K562 (cell line): ENCODE measurements at regions not wholly inside any gene's neighbourhood (a gene's known extent, or its start where the extent isn't known, plus 50 kb on each side); places are given as distances from the start of the nearest gene placed in this dataset.

Source experiments
- BRD4 ChIP-seq: fragments of 200-600 bp; sonication (generic); IDR thresholded peaks from 2 replicates; pipeline ENCODE4 v1.6.1; 2017; ENCODE audit warnings: inconsistent platforms
- CREM ChIP-seq: IDR thresholded peaks from 2 replicates; pipeline ENCODE4 v1.6.1; 2014; ENCODE audit warnings: antibody characterized with exemption, low read depth
- CSDE1 ChIP-seq, 2 experiments: fragments of 450-650 bp; IDR thresholded peaks; 2 replicates each; pipeline ENCODE4 v1.6.1; 2016; ENCODE audit warnings: mild to moderate bottlenecking in 1 of 2
- DPF2 ChIP-seq: fragments of 450-650 bp; IDR thresholded peaks from 2 replicates; pipeline ENCODE4 v1.6.1; 2016
- ETV1 ChIP-seq: fragments of 450-650 bp; conservative IDR thresholded peaks from 2 replicates; pipeline ENCODE4 v1.6.1; 2016; ENCODE audit warnings: missing genetic modification characterization, control low read depth, low read depth, missing compliant biosample characterization
- FOXK1 ChIP-seq: sonication (generic); formaldehyde crosslinking; IDR thresholded peaks from 2 replicates; pipeline ENCODE4 v1.8.0; 2022; ENCODE audit warnings: missing genetic modification reagents, mild to moderate bottlenecking, borderline replicate concordance
- GABPB1 ChIP-seq: sonication (generic); formaldehyde crosslinking; IDR thresholded peaks from 2 replicates; pipeline ENCODE4 v1.8.0; 2022; ENCODE audit warnings: mild to moderate bottlenecking, missing genetic modification reagents
- MCM7 ChIP-seq, 2 experiments: fragments of 450-650 bp; IDR thresholded peaks; 2 replicates each; pipeline ENCODE4 v1.6.1; 2016 to 2018
- MTA1 ChIP-seq: fragments of 450-650 bp; IDR thresholded peaks from 2 replicates; pipeline ENCODE4 v1.6.1; 2017; ENCODE audit warnings: borderline replicate concordance
- NCOR1 ChIP-seq: fragments of 450-650 bp; IDR thresholded peaks from 2 replicates; pipeline ENCODE4 v1.6.1; 2016; ENCODE audit warnings: mild to moderate bottlenecking, moderate library complexity
- RBFOX2 ChIP-seq: fragments of 200-400 bp; formaldehyde crosslinking; IDR thresholded peaks from 2 replicates; pipeline ENCODE4 v1.6.1; 2017; ENCODE audit warnings: low read depth, mild to moderate bottlenecking, low read length, moderate library complexity
- SAFB ChIP-seq: fragments of 200-400 bp; formaldehyde crosslinking; IDR thresholded peaks from 2 replicates; pipeline ENCODE4 v1.6.1; 2017; ENCODE audit warnings: low read depth, low read length, borderline replicate concordance
- SIRT6 ChIP-seq: IDR thresholded peaks from one replicate; pipeline ENCODE4 v1.6.1; 2012; ENCODE audit warnings: low read depth, mild to moderate bottlenecking, control low read depth, inconsistent platforms, low read length, moderate library complexity
- SPI1 ChIP-seq: IDR thresholded peaks from 2 replicates; pipeline ENCODE4 v1.6.1; 2011; ENCODE audit warnings: low read depth, low read length, control low read depth, borderline replicate concordance
- TEAD1 ChIP-seq, 2 experiments: fragments of 450-650 bp in 1 of 2; sonication (generic) in 1 of 2; formaldehyde crosslinking; IDR thresholded peaks; 2 replicates each; pipeline versions ENCODE4 v1.4.0 to v1.8.0; 2020 to 2022; ENCODE audit warnings: mild to moderate bottlenecking in 2 of 2, missing genetic modification reagents in 1 of 2
- U2AF2 ChIP-seq: fragments of 200-400 bp; formaldehyde crosslinking; optimal IDR thresholded peaks from 2 replicates; pipeline ENCODE3; 2017; ENCODE audit warnings: low read depth, mild to moderate bottlenecking, low read length
- ZNF764 ChIP-seq: fragments of 250-450 bp; sonication (Bioruptor Pico); IDR thresholded peaks from 2 replicates; pipeline ENCODE4 v1.4.0; 2020; ENCODE audit warnings: low read depth, mild to moderate bottlenecking, moderate library complexity
- TF ChIP-seq, protein P1 (sequence below): fragments of 450-650 bp; IDR thresholded peaks from 2 replicates; pipeline ENCODE4 v1.6.1; 2016; ENCODE audit warnings: mild to moderate bottlenecking, moderate library complexity

DNA sequence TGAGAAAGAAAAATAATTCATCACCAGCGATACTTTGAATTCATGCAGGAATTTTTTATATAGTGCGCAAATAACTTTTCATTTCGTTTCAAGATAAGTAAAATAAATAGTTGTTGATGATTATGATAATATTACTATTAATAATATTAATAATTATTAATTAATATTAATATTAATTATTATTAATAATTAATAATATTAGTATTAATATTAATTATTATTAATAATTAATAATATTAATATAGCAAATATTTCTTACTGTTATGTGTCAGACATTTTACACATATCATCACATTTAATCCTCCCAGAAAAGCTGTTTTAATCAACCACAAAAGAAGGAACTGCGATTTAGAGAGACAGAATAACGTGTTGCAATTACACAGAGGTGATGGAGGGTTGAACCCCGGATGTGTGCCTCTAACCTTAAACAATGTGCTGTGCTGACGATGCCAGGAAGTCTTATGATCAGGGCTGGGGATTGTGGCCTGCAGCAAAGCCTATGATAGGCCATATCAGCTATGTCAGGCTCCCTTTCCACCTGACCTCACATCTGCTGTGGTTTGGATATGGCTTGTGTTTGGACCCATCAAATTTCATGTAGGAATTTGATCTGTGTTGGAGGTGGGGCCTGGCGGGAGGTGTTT lies 263.5 kb upstream of the NR2F2 start (continued):
- no peak for TF ChIP-seq CSDE1 (IDR thresholded peaks at IDR 0.05)
- peak; percentile 9; the same call in 1 of the 2 replicates for TF ChIP-seq SAFB
- no peak for TF ChIP-seq BRD4
- peak; percentile 32; the same call in 1 of the 2 replicates for TF ChIP-seq CREM
- TF ChIP-seq NCOR1: peak; percentile 55; the same call in 1 of the 2 replicates
- 0 out of 2 replicates have a peak, but pooled peaks have one; percentile 19 for TF ChIP-seq ETV1
- TF ChIP-seq, protein P1, sequence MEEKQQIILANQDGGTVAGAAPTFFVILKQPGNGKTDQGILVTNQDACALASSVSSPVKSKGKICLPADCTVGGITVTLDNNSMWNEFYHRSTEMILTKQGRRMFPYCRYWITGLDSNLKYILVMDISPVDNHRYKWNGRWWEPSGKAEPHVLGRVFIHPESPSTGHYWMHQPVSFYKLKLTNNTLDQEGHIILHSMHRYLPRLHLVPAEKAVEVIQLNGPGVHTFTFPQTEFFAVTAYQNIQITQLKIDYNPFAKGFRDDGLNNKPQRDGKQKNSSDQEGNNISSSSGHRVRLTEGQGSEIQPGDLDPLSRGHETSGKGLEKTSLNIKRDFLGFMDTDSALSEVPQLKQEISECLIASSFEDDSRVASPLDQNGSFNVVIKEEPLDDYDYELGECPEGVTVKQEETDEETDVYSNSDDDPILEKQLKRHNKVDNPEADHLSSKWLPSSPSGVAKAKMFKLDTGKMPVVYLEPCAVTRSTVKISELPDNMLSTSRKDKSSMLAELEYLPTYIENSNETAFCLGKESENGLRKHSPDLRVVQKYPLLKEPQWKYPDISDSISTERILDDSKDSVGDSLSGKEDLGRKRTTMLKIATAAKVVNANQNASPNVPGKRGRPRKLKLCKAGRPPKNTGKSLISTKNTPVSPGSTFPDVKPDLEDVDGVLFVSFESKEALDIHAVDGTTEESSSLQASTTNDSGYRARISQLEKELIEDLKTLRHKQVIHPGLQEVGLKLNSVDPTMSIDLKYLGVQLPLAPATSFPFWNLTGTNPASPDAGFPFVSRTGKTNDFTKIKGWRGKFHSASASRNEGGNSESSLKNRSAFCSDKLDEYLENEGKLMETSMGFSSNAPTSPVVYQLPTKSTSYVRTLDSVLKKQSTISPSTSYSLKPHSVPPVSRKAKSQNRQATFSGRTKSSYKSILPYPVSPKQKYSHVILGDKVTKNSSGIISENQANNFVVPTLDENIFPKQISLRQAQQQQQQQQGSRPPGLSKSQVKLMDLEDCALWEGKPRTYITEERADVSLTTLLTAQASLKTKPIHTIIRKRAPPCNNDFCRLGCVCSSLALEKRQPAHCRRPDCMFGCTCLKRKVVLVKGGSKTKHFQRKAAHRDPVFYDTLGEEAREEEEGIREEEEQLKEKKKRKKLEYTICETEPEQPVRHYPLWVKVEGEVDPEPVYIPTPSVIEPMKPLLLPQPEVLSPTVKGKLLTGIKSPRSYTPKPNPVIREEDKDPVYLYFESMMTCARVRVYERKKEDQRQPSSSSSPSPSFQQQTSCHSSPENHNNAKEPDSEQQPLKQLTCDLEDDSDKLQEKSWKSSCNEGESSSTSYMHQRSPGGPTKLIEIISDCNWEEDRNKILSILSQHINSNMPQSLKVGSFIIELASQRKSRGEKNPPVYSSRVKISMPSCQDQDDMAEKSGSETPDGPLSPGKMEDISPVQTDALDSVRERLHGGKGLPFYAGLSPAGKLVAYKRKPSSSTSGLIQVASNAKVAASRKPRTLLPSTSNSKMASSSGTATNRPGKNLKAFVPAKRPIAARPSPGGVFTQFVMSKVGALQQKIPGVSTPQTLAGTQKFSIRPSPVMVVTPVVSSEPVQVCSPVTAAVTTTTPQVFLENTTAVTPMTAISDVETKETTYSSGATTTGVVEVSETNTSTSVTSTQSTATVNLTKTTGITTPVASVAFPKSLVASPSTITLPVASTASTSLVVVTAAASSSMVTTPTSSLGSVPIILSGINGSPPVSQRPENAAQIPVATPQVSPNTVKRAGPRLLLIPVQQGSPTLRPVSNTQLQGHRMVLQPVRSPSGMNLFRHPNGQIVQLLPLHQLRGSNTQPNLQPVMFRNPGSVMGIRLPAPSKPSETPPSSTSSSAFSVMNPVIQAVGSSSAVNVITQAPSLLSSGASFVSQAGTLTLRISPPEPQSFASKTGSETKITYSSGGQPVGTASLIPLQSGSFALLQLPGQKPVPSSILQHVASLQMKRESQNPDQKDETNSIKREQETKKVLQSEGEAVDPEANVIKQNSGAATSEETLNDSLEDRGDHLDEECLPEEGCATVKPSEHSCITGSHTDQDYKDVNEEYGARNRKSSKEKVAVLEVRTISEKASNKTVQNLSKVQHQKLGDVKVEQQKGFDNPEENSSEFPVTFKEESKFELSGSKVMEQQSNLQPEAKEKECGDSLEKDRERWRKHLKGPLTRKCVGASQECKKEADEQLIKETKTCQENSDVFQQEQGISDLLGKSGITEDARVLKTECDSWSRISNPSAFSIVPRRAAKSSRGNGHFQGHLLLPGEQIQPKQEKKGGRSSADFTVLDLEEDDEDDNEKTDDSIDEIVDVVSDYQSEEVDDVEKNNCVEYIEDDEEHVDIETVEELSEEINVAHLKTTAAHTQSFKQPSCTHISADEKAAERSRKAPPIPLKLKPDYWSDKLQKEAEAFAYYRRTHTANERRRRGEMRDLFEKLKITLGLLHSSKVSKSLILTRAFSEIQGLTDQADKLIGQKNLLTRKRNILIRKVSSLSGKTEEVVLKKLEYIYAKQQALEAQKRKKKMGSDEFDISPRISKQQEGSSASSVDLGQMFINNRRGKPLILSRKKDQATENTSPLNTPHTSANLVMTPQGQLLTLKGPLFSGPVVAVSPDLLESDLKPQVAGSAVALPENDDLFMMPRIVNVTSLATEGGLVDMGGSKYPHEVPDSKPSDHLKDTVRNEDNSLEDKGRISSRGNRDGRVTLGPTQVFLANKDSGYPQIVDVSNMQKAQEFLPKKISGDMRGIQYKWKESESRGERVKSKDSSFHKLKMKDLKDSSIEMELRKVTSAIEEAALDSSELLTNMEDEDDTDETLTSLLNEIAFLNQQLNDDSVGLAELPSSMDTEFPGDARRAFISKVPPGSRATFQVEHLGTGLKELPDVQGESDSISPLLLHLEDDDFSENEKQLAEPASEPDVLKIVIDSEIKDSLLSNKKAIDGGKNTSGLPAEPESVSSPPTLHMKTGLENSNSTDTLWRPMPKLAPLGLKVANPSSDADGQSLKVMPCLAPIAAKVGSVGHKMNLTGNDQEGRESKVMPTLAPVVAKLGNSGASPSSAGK: no peak
- TF ChIP-seq MCM7 (IDR thresholded peaks at IDR 0.05): peak in 1 of 2 experiments; percentile 98; a peak in 2 of 4 replicates
- 0 out of 2 replicates have a peak, but pooled peaks have one; percentile 42 for TF ChIP-seq GABPB1 (CRISPR knock-in tag)
- TF ChIP-seq FOXK1 (CRISPR knock-in tag): 0 out of 2 replicates have a peak, but pooled peaks have one; percentile 50
- no peak for TF ChIP-seq U2AF2
- 0 out of 4 replicates have a peak, but pooled peaks of 1 of the 2 experiments have one; percentile 50 for TF ChIP-seq TEAD1 (CRISPR knock-in tag; IDR thresholded peaks at IDR 0.05)
- TF ChIP-seq ZNF764: no peak
- peak; percentile 4; the same call in 1 of the 2 replicates for TF ChIP-seq SPI1
- no peak for TF ChIP-seq DPF2
- TF ChIP-seq RBFOX2: no peak
- no peak for TF ChIP-seq MTA1
- TF ChIP-seq SIRT6: no peak
